Astrocyte of the spinal cord (primary cell): ENCODE measurements at regions not wholly inside any gene's neighbourhood (a gene's known extent, or its start where the extent isn't known, plus 50 kb on each side); places are given as distances from the start of the nearest gene placed in this dataset.

Experiments
- DNase-seq: peaks from one replicate; pipeline ENCODE4 v3.0.0; 2011; ENCODE audit warnings: low read depth, low spot score
- H3K4me3 ChIP-seq: 2 replicates; pipeline ENCODE4 v1.5.1; 2011; ENCODE audit warnings: low read depth, mild to moderate bottlenecking, low read length, moderate library complexity
- CTCF ChIP-seq: IDR thresholded peaks from 2 replicates; pipeline ENCODE4 v1.5.1; 2012; ENCODE audit warnings: low read depth, mild to moderate bottlenecking, low read length, inconsistent platforms
- in situ Hi-C: cut with HindIII; loops from 2 replicates; pipeline ENCODE4 v1.10.0; 2017; ENCODE audit warnings: low sequenced_read_pairs

- DNase-seq, result no peak
- in situ Hi-C loops, result no loop called here
- no peak for TF ChIP-seq CTCF
- no peak overlapping the region for H3K4me3 ChIP-seq
These were observed 73.4 kb upstream of the INSIG1 start for GRCh38 chr7:155224116-155224811.

- no peak for TF ChIP-seq CTCF
- H3K4me3 ChIP-seq, result no peak overlapping the region
- in situ Hi-C loops, result no loop called here
- no peak for DNase-seq
These were observed 72.6 kb upstream of the INSIG1 start for GRCh38 chr7:155225095-155225494.

GRCh38 chr7:155225516-155225915 lies 72.2 kb upstream of the INSIG1 start:
- H3K4me3 ChIP-seq, result no peak overlapping the region
- no peak for DNase-seq
- no peak for TF ChIP-seq CTCF
- in situ Hi-C loops, result no loop called here

GRCh38 chr7:155226261-155227003 lies 71.2 kb upstream of the INSIG1 start:
- in situ Hi-C loops, result no loop called here

GRCh38 chr7:155227004-155227787 lies 70.5 kb upstream of the INSIG1 start:
- no peak overlapping the region for H3K4me3 ChIP-seq
- no peak for TF ChIP-seq CTCF
- DNase-seq, result no peak
- in situ Hi-C loops, result no loop called here

More at GRCh38 chr7:155226261-155227003, 71.2 kb upstream of the INSIG1 start:
- no peak for TF ChIP-seq CTCF
- no peak overlapping the region for H3K4me3 ChIP-seq
- DNase-seq, result no peak

- in situ Hi-C loops, result no loop called here
- no peak overlapping the region for H3K4me3 ChIP-seq
- TF ChIP-seq CTCF, result no peak
- no peak for DNase-seq
These were observed 69.8 kb upstream of the INSIG1 start for GRCh38 chr7:155227788-155228458.
